ENCODE measurements at regions not wholly inside any gene's neighbourhood (a gene's known extent, or its start where the extent isn't known, plus 50 kb on each side); places are given as distances from the start of the nearest gene placed in this dataset.
"Not testable (repeated sequence)": the region's sequence is repeated elsewhere in the genome, so short reads cannot be mapped to it uniquely, and the experiment has no call there.

DNA sequence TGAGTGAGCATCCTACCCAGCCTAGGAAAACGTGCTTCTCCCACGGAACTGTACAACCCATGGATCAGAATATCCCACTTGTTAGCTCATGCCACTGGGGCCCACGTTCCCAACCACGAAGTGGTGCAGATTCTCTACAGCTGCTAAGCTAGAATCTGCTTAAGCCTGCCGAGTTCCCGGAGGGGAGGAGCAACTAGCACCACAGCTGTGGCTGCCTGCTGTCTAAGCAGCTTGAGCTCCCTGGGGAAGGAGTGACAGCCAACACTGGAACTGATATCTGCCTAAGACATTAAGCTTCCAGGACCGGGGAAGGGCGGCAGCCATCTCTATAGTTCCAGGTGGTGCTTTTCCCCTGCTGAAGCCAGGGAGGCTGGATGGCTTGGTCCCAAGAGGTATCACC is 334.7 kb upstream of the CHRM2 start:
- no peak for DNase-seq (ENCODE audit: low read depth in 2 of 2)

DNA sequence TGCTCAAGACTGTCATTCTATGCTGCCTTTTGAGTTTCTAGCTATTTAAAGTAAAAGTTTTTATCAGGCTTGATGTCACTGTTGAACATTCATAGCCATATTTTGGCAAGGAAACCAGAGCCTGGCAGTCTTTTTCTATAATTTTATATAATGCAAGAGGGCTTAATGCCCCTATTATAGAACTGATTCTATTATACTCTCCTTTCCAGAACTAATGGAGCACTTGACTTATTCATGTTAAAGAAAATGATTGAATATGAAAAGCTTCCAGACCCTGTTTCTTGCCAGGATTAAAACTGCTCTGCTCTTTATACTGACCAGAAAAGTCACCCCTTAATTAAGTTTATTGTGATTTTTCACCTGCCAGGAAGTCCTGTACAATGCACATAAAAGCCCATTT is 337.6 kb upstream of the CHRM2 start:
- no peak for DNase-seq (ENCODE audit: low read depth in 2 of 2)

DNA sequence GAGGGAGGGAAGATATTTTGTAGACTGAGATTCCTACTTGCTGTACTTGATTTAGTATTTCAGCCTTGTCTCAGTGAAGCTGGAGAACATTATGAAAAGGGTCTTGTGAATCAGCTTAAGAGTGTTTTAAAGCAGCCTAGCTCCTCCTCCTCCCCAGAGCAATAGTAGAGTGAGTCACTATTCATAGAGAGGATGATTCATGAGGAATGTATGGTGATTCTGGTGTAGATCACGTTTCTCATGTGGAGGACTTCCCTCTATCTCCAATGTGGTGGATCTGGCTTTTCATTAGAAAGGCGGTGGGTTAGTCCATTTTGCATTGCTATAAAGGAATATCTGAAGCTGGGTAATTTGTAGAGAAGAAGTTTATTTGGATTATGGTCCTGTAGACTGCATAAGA is 340.1 kb upstream of the CHRM2 start:
- no peak for DNase-seq (ENCODE audit: low read depth in 2 of 2)

DNA sequence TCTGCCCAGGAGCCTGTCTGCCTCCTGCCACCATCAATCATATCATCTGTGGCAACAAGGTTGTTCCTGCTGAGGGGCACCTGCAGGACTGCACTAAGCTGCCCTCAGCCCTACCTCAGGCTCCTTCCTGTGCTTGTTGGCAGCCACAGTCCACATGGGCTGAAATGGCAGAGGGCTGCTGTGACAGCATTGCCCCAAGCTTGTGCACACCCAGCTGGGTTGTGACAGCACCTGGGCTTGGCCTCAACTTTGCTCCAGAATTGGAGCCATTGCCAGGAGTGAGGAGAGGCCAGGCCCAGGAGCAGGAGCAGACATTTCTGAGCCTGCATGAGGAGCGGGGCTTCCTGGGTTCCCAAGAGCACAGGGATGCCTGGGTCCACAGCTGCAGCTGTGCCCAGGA is 340.9 kb upstream of the CHRM2 start:
- no peak for DNase-seq (ENCODE audit: low read depth in 2 of 2)

DNA sequence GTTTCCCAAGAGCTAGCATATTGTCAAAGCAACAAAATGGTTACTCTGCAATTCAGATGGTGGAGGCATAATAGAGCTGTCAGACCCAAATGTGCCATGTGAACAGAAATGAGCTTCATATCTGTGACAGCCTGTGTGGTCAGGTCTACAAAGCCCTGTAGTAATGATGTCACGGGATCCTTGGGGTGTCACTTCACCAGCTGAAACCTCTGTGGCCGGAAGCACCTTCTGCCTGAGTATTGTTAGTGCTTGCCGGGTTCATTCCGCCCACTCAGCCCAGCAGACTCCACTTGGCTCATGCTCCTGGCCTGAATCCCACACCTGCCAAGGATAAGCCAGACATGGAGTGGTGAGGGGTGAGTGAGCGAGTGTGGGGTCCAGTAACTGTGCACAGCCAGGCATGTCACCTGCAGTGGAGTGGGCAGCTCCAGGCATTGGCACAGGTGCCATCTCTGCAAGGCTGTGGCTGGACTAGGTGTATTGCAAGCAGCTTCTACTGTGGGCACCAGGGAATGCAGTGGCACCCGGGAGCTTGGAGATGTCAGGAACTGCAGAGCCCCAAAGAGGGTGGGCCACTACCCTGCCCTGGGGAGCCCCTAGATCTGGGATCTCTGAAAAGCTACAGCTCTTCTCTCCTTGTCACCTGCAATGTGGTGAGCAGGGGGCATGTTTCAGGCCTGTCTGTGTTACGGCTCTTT is 341.9 kb upstream of the CHRM2 start:
- no peak for DNase-seq (ENCODE audit: low read depth in 2 of 2)

DNA sequence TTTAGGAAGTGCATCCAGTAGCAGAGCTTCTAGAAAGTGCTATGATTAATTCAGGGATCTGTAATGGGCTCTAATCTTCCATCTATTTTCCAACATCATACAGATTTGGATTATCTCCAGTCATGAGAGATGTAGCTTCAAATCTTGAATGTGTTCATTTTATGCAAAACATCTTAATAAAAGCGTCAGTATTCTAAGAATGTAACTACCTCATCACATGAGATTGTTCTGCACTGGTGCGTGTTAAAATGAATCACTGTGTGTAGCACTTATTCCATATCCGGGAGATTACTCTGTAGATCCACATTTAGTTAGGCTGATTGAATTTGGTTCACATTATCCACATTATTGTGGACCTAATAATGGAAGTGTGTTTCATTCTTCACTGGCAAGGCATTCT is 344.9 kb upstream of the CHRM2 start:
- no peak for DNase-seq (ENCODE audit: low read depth in 2 of 2)

DNA sequence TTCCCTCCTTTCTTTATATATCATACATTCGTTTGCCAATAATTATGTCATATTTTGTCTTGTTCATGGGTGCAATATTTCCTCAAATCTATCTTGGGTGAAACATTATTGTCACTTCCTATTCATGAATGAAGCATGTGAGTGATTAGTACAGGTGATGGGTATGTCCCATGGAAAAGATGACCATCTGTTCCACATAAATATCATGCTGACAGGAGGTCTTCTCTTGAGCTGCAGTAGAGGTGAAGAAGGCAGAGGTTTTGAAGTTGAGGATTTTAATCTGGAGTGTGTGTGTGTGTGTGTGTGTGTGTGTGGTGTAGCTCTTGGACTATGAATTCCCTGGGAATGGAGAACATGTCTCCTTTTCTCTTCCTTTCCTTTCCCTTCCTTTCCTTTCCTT is 350.5 kb upstream of the CHRM2 start:
- DNase-seq (ENCODE audit: low read depth in 2 of 2): no peak

DNA sequence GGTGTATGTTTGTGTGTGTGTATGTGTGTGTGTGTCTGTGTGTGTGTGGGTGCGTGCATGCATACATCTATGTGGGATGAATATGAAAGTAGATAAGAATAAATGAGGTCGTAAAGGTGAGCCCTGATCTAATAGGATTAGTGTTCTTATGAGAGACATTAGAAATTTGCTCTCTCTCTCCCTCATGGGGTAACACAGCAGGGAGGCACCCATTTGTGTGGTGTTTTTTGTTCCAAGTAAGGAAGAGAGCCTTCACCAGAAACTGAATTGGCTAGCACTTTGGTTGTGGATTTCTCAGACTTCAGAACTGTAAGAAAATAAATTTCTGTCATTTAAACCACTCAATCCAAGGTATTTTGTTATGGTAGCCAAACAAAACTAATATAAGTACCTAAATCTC is 353.7 kb upstream of the CHRM2 start:
- no peak for DNase-seq (ENCODE audit: low read depth in 2 of 2)

DNA sequence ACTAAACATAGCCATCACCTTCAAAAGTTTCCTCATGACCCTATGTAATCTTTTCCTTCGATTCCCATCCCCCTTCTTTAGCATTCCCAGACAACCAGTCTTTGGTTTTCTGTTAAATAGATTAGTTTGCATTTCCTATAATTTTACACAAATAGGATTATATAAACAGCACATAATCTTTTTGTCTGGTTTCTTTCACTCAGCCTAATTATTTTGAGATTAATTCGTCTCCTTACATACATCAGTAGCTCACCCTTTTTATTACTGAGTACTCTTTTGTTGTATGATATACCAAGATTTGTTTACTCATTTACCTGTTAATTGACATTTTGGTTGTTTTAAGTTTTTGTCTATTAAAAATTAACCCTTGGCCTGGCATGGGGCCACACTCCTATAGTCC is 354.7 kb upstream of the CHRM2 start:
- DNase-seq (ENCODE audit: low read depth in 2 of 2): no peak

DNA sequence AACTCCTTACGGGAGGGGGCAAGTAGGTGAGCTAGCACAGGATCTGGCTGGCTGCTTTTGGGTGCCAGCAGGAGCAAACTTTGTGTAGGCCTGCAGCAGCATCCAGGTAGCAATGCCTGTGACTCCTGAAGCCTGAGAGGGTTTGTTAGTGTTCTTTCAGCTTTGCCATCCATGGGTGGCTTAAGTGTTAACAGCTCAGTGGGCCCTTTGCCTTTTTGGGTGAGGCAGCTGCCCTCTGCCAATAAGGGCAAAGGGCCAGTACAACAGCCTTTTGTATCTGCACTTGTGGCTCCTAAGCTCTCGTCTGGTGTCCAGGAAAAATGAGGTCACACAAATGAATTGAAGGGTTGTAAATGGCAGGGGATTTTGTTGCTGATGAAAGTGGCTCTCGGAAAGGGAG is 359.0 kb upstream of the CHRM2 start:
- DNase-seq (ENCODE audit: low read depth in 2 of 2): no peak

DNA sequence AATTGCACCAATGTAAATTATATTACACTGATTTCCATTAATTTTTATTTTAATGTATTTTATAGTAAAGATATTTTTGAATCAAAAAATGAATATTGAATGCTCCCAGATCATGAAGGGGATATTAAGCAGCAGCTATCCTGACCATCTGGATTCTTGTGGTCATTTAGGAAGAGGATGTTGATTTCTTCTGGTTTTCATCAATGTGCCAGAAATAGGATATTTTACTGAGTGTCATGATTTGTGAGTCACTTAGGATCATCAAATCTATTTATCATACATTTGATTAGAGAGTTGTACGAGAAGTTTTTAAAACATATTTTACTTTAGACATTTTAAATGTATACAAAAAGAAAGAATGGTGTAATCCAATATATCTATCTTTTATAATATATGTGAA is 366.3 kb upstream of the CHRM2 start:
- DNase-seq (ENCODE audit: low read depth in 2 of 2): no peak

DNA sequence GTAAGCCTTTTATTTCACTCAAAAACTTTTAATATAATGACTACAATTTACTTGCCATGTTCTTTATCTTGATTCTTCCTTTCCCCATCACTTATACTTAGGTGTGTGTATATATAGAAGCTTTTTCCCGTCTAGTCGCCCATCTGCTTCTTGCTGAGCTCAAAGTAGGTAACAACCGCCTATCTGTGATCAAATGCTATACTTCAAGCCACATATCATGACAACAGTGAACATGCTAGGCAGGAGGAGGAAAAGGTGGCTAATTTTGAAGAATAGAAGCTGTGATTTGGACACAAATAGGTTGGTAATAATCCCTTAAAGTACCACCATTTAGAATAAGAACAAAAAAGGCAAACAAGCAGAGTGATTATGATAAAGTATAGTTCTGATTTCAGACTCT is 367.3 kb upstream of the CHRM2 start:
- DNase-seq (ENCODE audit: low read depth in 2 of 2): no peak

DNA sequence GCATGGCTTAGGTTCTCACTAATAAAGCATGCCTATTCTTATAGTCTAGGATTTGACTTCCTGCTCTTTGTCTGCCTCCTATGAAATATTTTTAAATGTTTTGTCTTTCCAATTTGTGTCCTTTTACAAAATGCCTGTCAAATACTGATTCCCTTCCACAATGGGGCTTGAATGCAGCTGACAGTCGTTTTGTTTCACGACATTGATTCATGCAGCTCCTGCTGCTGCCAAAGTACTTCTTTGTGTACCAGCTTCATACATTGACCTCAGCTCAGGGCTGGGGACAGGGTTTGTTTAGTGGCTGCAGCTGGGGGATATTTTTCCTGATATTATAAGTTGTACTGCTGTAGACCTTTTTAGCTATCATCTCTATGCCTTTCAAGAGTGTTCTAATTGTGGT is 371.9 kb upstream of the CHRM2 start:
- no peak for DNase-seq (ENCODE audit: low read depth in 2 of 2)

DNA sequence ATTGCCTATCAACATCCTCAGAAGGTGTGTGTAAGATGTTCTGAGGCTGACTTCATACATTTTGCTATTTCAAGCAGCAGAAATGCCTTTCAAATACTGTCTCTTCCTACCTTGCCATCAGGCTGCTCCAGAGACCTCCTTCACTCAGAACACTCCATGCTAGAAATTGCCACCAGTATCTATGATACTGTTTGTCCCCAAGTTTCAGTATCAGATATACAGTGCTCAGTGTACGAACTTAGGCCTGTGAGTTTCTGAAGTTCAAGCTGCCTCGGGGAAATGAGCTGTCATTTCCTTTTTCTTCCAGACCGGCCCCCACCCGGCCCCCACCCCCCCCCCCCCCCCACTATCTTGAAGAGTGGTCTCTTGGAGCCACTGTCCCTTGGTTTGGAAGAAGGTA is 373.4 kb upstream of the CHRM2 start:
- DNase-seq (ENCODE audit: low read depth in 2 of 2): no peak

DNA sequence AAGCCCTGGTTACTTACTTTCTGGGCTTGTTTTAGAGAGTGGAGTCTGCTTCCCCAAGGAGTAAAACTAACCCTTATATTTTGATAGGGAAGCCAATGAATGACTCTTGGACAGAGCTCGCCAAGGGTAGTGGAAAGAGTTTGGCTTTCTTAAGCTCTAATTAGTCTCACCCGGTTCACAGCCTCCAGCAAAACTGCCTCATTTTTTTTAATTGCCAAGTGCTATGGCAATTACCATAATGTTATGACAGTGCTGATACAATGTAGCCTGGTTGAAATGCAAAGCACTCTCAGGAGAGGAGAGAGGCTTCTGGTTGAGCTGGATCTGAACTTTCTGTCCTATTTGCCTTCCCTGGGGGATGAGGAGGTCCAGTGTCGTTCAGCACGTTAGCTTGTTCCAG is 376.1 kb upstream of the CHRM2 start:
- DNase-seq (ENCODE audit: low read depth in 2 of 2): no peak

DNA sequence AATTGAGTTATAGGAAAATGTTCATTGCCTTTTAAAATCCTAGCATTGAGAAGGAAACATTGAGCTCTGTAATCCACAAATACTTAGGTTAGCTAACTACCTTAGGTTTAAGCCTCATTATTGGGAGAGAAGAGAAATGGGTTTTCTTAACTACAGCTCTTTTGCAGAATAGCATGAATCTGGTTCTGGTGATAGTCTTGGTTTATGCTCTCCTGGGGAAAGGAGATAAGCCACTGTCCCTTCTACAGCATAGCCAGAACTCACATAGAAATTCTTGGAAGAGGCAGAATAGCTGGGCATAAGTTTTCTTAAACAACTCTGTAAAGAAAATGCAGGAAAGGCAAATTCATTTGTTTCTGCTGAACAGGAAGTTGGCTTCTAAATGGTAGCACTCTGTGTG is 378.6 kb upstream of the CHRM2 start:
- DNase-seq (ENCODE audit: low read depth in 2 of 2): no peak

DNA sequence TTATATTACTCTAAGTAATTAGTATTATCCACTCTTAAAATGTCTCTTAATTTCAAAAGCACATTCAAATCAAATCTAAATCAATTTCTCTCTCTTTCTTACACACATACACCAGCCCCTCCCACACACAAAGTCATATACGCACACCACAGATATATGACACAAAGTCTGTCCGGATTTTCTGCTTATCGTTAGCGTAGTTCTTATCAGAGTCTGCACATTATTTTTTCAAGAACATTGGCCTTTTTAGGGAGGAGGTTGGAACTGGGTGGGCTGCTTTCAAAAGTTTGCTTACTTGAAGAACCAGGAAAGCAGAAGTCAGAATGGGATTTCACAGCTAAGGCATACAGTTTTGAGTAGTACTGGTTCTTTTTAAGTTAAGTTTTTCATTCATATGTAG is 387.6 kb upstream of the CHRM2 start:
- DNase-seq (ENCODE audit: low read depth in 2 of 2): no peak

DNA sequence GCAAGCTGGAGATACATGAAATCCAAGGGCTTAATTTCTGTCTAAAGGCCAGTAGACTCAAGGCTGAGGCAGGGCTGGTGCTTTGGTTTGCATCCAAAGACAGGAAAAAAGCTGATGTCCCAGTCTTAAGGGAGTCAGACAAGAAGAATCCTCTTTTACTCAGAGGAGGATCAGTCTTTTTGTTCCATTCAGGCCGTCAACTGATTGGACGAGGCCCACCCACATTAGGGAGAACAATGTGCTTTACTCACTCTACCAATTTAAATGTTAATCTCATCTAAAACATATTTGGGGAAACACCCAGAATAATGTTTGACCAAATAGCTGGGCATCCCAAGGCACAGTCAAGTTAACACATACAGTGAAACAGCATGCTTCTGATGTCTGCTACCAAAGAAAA is 388.5 kb upstream of the CHRM2 start:
- no peak for DNase-seq (ENCODE audit: low read depth in 2 of 2)

DNA sequence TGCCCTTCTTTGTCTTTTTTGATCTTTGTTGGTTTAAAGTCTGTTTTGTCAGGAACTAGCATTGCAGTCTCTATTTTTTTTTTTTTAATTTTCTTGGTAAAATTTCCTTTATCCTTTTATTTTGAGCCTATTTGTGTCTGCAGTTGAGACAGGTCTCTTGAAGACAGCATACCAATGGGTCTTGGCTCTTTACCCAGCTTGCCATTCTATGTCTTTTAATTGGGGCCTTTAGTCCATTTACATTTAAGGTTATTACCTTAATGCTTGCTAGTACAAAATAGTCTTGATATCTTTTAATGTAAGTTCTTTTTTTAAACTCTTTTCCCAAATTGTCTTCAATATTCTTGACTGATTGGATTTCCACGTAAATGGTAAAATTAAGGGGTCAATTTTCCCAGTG is 398.3 kb upstream of the CHRM2 start:
- no peak for DNase-seq (ENCODE audit: low read depth in 2 of 2)

DNA sequence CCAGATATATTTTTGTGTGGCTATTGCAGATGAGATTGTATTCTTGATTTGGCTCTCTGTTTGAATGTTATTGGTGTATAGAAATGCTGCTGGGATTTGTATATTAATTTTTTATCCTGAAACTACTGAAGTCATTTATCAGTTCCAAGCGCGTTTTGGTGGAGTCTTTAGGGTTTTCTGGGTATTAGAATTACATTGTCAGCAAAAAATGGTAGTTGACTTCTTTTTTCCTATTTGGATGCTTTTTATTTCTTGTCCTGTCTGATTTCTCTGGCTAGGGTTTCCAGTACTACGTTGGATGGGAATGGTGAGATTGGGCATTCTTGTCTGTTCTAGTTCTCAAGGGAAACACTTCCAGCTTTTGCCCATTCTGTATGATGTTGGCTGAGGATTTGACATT is 415.5 kb upstream of the CHRM2 start:
- no peak for DNase-seq (ENCODE audit: low read depth in 2 of 2)

DNA sequence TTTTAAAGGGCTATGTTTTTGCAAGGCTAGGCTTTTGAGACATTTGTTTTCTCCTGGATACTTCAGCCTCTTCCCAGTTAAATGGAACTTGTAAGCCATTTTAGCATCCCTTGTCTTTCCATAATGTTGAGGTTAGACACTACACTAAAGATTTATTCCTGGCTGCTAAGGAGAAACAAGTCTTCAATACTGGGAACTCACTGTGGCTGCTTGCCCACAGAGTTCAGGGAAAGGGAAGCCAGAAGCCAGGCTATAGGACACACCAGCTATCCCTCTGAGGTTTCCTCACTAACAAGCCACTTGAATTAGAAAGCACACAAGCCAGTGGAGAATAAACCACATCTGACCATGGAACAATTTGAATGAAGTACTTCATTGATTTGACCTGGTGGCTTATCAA is 421.7 kb upstream of the CHRM2 start:
- no peak for DNase-seq (ENCODE audit: low read depth in 2 of 2)

DNA sequence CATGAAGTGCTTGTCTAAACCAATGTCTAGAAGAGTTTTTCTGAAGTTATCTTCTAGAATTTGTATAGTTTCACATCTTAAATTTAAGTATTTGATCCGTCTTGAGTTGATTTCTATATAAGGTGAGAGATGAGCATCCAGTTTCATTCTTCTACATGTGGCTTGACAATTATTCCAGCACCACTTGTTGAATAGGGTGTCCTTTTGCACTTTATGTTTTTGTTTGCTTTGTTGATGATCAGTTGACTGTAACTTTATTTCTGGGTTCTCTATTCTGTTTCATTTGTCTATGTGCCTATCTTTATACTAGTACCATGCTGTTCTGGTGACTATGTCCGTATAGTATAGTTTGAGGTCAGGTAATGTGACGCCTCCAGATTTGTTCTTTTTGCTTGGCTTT is 426.6 kb upstream of the CHRM2 start:
- DNase-seq (ENCODE audit: low read depth in 2 of 2): no peak

DNA sequence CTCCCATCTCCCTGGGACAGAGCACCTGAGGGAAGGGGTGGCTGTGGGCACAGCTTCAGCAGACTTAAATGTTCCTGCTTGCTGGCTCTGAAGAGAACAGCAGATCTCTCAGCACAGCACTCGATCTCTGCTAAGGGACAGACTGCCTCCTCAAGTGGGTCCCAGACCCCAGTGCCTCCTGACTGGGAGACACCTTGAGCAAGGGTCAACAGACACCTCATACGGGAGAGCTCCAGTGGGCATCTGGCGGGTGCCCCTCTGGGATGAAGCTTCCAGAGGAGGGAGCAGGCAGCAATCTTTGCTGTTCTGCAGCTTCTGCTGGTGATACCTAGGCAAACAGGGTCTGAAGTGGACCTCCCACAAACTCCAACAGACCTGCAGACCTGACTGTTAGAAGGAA is 436.7 kb upstream of the CHRM2 start:
- not testable (repeated sequence) for DNase-seq (ENCODE audit: low read depth in 2 of 2)

DNA sequence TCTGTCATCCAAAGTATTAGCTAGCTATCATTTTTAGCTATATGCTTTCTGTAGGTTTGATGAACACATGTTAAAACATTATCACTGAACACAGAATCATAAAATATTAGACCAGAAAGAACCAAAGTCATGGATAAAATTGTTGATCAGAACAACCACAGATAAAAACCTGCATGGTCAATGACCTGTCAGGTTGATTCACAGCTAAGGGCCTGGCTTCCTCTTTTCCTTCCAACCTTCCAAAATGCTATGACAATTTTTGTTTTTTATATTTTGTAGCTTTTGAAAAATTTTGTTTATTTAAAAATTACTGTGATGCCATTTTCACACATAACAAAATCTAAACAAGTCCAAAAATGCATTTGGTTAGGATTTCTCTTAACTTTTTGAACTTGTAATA is 444.4 kb upstream of the CHRM2 start:
- DNase-seq (ENCODE audit: low read depth in 2 of 2): no peak

DNA sequence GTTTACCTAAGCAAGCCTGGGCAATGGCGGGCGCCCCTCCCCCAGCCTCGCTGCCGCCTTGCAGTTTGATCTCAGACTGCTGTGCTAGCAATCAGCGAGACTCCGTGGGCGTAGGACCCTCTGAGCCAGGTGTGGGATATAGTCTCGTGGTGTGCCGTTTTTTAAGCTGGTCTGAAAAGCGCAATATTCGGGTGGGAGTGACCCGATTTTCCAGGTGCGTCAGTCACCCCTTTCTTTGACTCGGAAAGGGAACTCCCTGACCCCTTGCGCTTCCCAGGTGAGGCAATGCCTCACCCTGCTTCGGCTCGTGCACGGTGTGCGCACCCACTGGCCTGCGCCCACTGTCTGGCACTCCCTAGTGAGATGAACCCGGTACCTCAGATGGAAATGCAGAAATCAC is 442.6 kb upstream of the MTPN start:
- not testable (repeated sequence) for DNase-seq (ENCODE audit: low read depth in 2 of 2)
